PC-3 (cell line): ENCODE measurements at regions not wholly inside any gene's neighbourhood (a gene's known extent, or its start where the extent isn't known, plus 50 kb on each side); places are given as distances from the start of the nearest gene placed in this dataset.

Experiments used
- CTCF ChIP-seq: fragments of 300-600 bp; sonication (generic); conservative IDR thresholded peaks from 2 replicates; pipeline ENCODE4 v1.5.1; 2017; ENCODE audit warnings: antibody characterized with exemption, low read depth, mild to moderate bottlenecking, low read length
- EZH2 ChIP-seq: fragments of 300-600 bp; sonication (generic); IDR thresholded peaks from one replicate; pipeline ENCODE4 v1.6.1; 2017; ENCODE audit warnings: antibody characterized with exemption, mild to moderate bottlenecking, low read length; ENCODE audit not compliant: unreplicated experiment

GRCh38 chr5:30069441-30070263, 1123.8 kb upstream of the CDH6 start:
- TF ChIP-seq CTCF (no peak), EZH2 (no peak)
